GM06990 (cell line): ENCODE measurements at regions not wholly inside any gene's neighbourhood (a gene's known extent, or its start where the extent isn't known, plus 50 kb on each side); places are given as distances from the start of the nearest gene placed in this dataset.

Experiments
- DNase-seq: peaks from one replicate; pipeline ENCODE4 v3.0.0-alpha.2; 2011; ENCODE audit not compliant: insufficient read length; ENCODE audit errors: extremely low read depth
- H3K27me3 ChIP-seq: replicated peaks from 2 replicates; pipeline ENCODE4 v1.6.0; 2011; ENCODE audit warnings: low read length; ENCODE audit not compliant: control insufficient read depth, insufficient read depth
- H3K36me3 ChIP-seq: 2 replicates; pipeline ENCODE4 v1.5.1; 2011; ENCODE audit warnings: low read length; ENCODE audit not compliant: control insufficient read depth, insufficient read depth
- H3K4me3 ChIP-seq: replicated peaks from 2 replicates; pipeline ENCODE4 v1.5.1; 2011; ENCODE audit warnings: low read depth, mild to moderate bottlenecking, control low read depth, low read length
- TF ChIP-seq, protein P1 (sequence below): IDR thresholded peaks from 2 replicates; pipeline ENCODE4 v1.5.1; 2011; ENCODE audit warnings: low read length, control low read depth, mild to moderate bottlenecking, inconsistent platforms; ENCODE audit not compliant: insufficient read depth, poor library complexity, severe bottlenecking

DNA sequence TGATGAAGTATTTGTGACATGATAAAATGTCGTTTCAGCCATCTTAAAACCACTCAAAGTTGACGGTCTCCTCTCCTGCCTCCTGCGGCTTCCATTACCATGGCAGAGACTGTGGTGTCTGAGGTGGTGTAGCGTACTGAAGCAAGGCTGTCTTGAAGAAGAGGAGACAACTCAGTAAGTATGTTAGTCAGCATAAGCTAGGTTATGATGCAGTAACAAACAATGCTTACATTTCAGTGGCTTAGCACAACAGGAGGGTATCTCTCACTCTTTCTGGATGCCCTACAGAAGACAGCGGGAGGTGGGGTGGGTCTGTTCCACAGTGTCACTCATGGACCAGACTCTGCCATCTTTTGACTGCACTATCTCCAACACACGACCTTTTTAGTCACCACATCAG, 174.7 kb upstream of the AHI1 start:
- TF ChIP-seq, protein P1, sequence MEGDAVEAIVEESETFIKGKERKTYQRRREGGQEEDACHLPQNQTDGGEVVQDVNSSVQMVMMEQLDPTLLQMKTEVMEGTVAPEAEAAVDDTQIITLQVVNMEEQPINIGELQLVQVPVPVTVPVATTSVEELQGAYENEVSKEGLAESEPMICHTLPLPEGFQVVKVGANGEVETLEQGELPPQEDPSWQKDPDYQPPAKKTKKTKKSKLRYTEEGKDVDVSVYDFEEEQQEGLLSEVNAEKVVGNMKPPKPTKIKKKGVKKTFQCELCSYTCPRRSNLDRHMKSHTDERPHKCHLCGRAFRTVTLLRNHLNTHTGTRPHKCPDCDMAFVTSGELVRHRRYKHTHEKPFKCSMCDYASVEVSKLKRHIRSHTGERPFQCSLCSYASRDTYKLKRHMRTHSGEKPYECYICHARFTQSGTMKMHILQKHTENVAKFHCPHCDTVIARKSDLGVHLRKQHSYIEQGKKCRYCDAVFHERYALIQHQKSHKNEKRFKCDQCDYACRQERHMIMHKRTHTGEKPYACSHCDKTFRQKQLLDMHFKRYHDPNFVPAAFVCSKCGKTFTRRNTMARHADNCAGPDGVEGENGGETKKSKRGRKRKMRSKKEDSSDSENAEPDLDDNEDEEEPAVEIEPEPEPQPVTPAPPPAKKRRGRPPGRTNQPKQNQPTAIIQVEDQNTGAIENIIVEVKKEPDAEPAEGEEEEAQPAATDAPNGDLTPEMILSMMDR = no peak
- no peak for DNase-seq
- no peak overlapping the region for H3K4me3 ChIP-seq
- no peaks in the 10 kb centered on the region for H3K36me3 ChIP-seq
- H3K27me3 ChIP-seq = no peaks in the 10 kb centered on the region

DNA sequence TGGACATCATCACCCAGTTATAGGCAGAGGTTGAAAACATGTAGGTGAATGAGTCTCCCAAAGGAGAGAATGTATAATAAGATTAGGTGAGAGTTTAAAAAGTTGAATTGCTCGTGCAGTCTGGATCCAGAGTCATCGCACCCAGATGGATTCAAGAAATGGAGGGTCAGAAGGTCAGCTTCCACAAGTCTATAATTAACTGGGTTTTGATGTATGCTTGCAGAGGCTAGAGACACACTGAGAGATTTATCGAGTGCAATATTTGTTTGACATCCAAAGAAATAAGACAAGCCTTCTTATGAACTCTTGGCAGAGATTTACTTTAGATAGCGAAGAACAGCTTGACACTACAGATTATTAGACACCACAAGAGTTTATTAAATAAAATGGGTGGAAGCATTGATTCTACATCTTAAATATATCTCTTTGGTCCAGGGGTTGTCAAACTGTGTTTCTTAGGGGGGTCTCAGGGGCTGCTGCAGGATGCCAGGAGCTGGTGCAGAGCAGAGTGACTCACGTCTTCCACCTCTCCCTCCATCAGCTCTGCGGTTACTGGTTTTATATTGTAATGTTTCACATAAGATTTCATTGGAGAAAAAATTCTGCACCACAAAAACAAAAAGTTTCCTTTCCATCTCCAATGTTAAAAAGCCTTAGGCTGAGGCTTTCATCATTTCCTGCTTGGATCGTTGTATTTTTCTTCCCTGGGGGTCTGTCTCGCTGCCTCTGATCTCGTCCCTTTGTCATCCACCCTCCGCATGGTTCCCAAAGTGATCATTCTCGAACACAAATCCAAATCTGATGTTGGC, 176.2 kb upstream of the AHI1 start:
- H3K4me3 ChIP-seq = no peak overlapping the region
- H3K27me3 ChIP-seq = no peaks in the 10 kb centered on the region
- TF ChIP-seq, protein P1 = no peak
- no peak for DNase-seq
- no peaks in the 10 kb centered on the region for H3K36me3 ChIP-seq

DNA sequence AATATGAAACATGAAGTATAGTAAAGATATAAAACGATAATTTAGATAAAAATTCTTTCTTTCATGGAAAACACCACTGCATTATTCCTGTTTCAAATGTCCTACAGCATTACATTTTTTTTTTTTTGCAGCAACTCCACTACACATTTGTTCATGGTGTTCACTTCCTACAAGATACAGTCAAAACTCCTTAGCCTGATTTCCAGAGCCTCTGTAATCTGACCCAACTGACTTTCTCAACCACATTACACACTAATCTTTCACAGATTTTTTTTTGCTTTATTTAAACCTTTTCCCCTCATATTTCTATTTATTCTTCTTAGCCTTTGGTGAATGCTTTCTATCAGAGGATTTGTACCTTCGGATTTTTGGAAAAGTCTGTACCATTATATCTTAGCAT, 176.5 kb upstream of the PDE7B start:
- Histone ChIP-seq H3K36me3 (no peaks in the 10 kb centered on the region), H3K4me3 (no peak overlapping the region), H3K27me3 (no peaks in the 10 kb centered on the region)
- TF ChIP-seq, protein P1 = no peak
- DNase-seq = no peak

DNA sequence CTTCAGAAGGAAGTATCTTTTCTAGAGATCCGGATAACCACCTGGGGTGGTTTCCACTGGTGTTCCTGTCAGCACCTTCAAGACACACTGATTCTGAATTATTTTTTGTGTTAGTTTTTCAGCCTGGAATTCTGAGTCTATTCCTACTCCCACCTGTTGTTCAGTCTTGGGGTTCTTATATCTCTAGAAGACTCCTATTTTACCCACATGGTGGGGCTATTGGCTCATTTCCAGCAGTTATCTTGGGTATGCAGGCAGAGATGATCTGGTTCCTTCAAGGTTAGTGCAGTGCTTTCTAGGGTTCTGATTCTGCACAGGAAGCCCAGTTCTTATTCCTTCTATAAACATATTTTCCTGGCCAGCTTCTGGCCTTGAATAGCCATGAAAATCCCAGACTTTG, 175.6 kb upstream of the PDE7B start:
- TF ChIP-seq, protein P1 = peak; percentile 37
- Histone ChIP-seq H3K4me3 (no peak overlapping the region), H3K36me3 (no peaks in the 10 kb centered on the region), H3K27me3 (no peaks in the 10 kb centered on the region)
- no peak for DNase-seq

DNA sequence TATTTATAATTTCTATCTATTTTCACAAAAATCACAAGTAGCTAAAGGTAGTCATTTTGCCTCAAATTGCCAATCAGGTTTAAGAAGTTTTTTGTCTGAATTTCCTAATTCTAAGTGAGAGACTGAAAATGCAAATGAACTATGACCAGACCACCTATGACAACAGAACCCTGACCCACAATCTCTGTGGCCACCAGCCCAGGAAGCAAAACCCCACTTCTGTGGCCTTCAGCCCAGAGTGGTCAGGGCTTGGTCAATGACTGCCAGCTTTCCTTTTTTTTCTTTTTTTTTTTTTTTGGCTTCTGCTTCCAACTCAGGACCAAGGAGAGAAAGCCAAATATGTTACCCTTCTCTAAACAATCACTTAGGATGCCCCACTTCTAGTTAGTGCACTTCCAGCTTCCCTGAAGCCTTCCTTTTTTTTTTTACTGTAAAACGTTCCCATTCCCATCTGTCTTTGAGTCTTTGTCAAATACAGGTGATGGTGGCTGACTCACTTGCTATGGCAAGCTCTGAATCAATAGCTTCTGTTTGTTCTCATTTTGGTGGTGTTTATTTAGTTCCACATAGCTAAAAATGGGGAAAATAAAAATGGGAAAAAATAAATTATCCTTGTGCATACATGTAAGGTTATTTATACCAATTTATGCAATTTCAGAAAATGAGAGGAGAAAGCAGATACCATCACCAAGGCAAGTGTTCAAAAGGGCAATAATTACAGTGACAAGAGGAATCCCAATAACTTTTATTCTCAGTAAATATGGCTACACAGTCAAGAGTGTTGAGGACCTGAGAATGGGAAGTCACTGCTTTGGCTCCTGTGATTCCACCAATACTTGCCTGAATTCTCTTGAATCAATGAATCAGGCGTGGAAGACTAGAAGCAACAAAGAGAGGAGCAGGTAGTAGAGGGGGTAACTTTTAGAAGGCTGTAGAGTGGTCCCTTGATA, 170.3 kb upstream of the PDE7B start:
- Histone ChIP-seq H3K36me3 (no peaks in the 10 kb centered on the region), H3K4me3 (no peak overlapping the region), H3K27me3 (no peaks in the 10 kb centered on the region)
- no peak for DNase-seq
- TF ChIP-seq, protein P1 = no peak
